ENCODE measurements at regions not wholly inside any gene's neighbourhood (a gene's known extent, or its start where the extent isn't known, plus 50 kb on each side); places are given as distances from the start of the nearest gene placed in this dataset.

GRCh38 chr2:64875368-64875767 lies 113.8 kb upstream of the SLC1A4 start:
- Histone ChIP-seq H3K9me2 (no peaks in the 10 kb centered on the region), H3K79me2 (ENCODE audit: insufficient read depth) (no peaks in the 10 kb centered on the region), H3K4me1 (ENCODE audit: control insufficient read depth in 1 of 2, insufficient read depth in 2 of 2, low read depth in 1 of 2, low read length in 1 of 2) (peaks cover 6% of the 10 kb centered on the region in 2 experiments; a peak in 2 of 4 replicates), H3K27ac (ENCODE audit: low read depth in 2 of 2, low read length in 1 of 2) (peak overlapping the region in 1 of 2 experiments; percentile 40; a peak in 1 of 4 replicates), H2AFZ (ENCODE audit: low read depth) (peak overlapping the region; percentile 88; the same call in 1 of the 2 replicates), H3K27me3 (ENCODE audit: insufficient read depth) (no peaks in the 10 kb centered on the region), H4K20me1 (ENCODE audit: insufficient read depth) (no peaks in the 10 kb centered on the region), H3K36me3 (replicated peaks in 1 of 2; ENCODE audit: control insufficient read depth in 1 of 2, insufficient read depth in 2 of 2, low read length in 1 of 2) (no peaks in the 10 kb centered on the region), H3K4me2 (no peak overlapping the region), H3K4me3 (ENCODE audit: low read depth in 2 of 2, low read length in 1 of 2) (no peak overlapping the region), H3F3A (replicated peaks; ENCODE audit: insufficient read depth) (peaks cover 32% of the 10 kb centered on the region), H3K9ac (no peak overlapping the region; the same call in 1 of the 2 replicates), H3K9me3 (no peaks in the 10 kb centered on the region)
- ChIA-PET CTCF (no interaction called here), POLR2A (interaction anchor here (0.6 kb wide), 1 partner anchor 47 kb away, joined by 8 read pairs; no protein-coding TSS in a partner anchor)
- no peak for TF ChIP-seq SMC3 (IDR thresholded peaks at IDR 0.05; ENCODE audit: low read depth, low read length)
- DNase-seq = no peak
- 85% methylated on average over 2 of the region's 2 CpGs for WGBS (ENCODE audit: low lambda C conversion rate)

- peak overlapping the region; percentile 69 for H3K4me2 ChIP-seq
- TF ChIP-seq EP300 (IDR thresholded peaks at IDR 0.05; ENCODE audit: borderline replicate concordance in 1 of 2, low read depth in 1 of 2, low read length in 1 of 2) = no peak
- TF ChIP-seq GATA2 (CRISPR knock-in tag; IDR thresholded peaks at IDR 0.05) = no peak
- no peak for TF ChIP-seq FOXJ3 (CRISPR knock-in tag; IDR thresholded peaks at IDR 0.05)
- TF ChIP-seq ZBTB33 (IDR thresholded peaks at IDR 0.05; ENCODE audit: borderline replicate concordance, low read depth) = no peak
- no peak for TF ChIP-seq YY1 (IDR thresholded peaks at IDR 0.05; ENCODE audit: low read depth)
- TF ChIP-seq NFIC (IDR thresholded peaks at IDR 0.05; ENCODE audit: borderline replicate concordance) = no peak
- TF ChIP-seq MEF2A (IDR thresholded peaks at IDR 0.05; ENCODE audit: borderline replicate concordance, low read depth) = no peak
- TF ChIP-seq TEAD4 (IDR thresholded peaks at IDR 0.05; ENCODE audit: borderline replicate concordance, insufficient read depth) = no peak
- no peak for TF ChIP-seq CHD2 (IDR thresholded peaks at IDR 0.05; ENCODE audit: low read length, partially characterized antibody)
- no peak; the same call in 1 of the 2 replicates for TF ChIP-seq FOSL2 (IDR thresholded peaks at IDR 0.05; ENCODE audit: borderline replicate concordance, low read depth)
- no peak for TF ChIP-seq USF1 (IDR thresholded peaks at IDR 0.05; ENCODE audit: borderline replicate concordance, low read depth)
- no peak for TF ChIP-seq RFX5 (IDR thresholded peaks at IDR 0.05; ENCODE audit: low read length)
- TF ChIP-seq TAF1 (IDR thresholded peaks at IDR 0.05; ENCODE audit: borderline replicate concordance, low read depth, low read length) = no peak
- no peak; the same call in 1 of the 2 replicates for TF ChIP-seq PBX3 (IDR thresholded peaks at IDR 0.05)
- TF ChIP-seq GABPA (IDR thresholded peaks at IDR 0.05; ENCODE audit: low read depth) = no peak
- TF ChIP-seq JUND (IDR thresholded peaks at IDR 0.05) = no peak
- TF ChIP-seq IRF3 (IDR thresholded peaks at IDR 0.05; ENCODE audit: low read depth, low read length) = no peak
- no peak for TF ChIP-seq REST (IDR thresholded peaks at IDR 0.05; ENCODE audit: low read depth, low read length)
- H3K4me3 ChIP-seq (ENCODE audit: low read depth in 2 of 2, low read length in 1 of 2) = no peak overlapping the region
- no peak for DNase-seq
- no peaks in the 10 kb centered on the region for H3K27me3 ChIP-seq (ENCODE audit: insufficient read depth)
- no peaks in the 10 kb centered on the region for H3K9me2 ChIP-seq
- no peaks in the 10 kb centered on the region for H3K9me3 ChIP-seq
- WGBS (ENCODE audit: low lambda C conversion rate) = 37% methylated on average over 3 of the region's 3 CpGs
- H3K9ac ChIP-seq = no peak overlapping the region; the same call in 1 of the 2 replicates
- peak overlapping the region; percentile 88 for H2AFZ ChIP-seq (ENCODE audit: low read depth)
- H3K4me1 ChIP-seq (ENCODE audit: control insufficient read depth in 1 of 2, insufficient read depth in 2 of 2, low read depth in 1 of 2, low read length in 1 of 2) = peaks cover 6 to 11% of the 10 kb centered on the region in 2 experiments; a peak in 2 of 4 replicates
- H3K27ac ChIP-seq (ENCODE audit: low read depth in 2 of 2, low read length in 1 of 2) = peak overlapping the region in 1 of 2 experiments; percentile 40; a peak in 2 of 4 replicates
- no peaks in the 10 kb centered on the region for H3K36me3 ChIP-seq (replicated peaks in 1 of 2; ENCODE audit: control insufficient read depth in 1 of 2, insufficient read depth in 2 of 2, low read length in 1 of 2)
- no peaks in the 10 kb centered on the region for H3K79me2 ChIP-seq (ENCODE audit: insufficient read depth)
- POLR2A ChIA-PET = no interaction called here
- H4K20me1 ChIP-seq (ENCODE audit: insufficient read depth) = no peaks in the 10 kb centered on the region
- H3F3A ChIP-seq (replicated peaks; ENCODE audit: insufficient read depth) = peaks cover 32% of the 10 kb centered on the region
- CTCF ChIA-PET = interaction anchor here (1.2 kb wide), 1 partner anchor 231 kb away, joined by 4 read pairs; no protein-coding TSS in a partner anchor
Observed at GRCh38 chr2:64876137-64876647, 113.0 kb upstream of the SLC1A4 start.
